GM12874 (cell line): ENCODE measurements at regions not wholly inside any gene's neighbourhood (a gene's known extent, or its start where the extent isn't known, plus 50 kb on each side); places are given as distances from the start of the nearest gene placed in this dataset.

Source experiments
- TF ChIP-seq, protein P1 (sequence below): IDR thresholded peaks from 2 replicates; pipeline ENCODE4 v1.5.1; 2011; ENCODE audit warnings: low read depth, mild to moderate bottlenecking, control low read depth, low read length, moderate library complexity; ENCODE audit not compliant: insufficient read depth

DNA sequence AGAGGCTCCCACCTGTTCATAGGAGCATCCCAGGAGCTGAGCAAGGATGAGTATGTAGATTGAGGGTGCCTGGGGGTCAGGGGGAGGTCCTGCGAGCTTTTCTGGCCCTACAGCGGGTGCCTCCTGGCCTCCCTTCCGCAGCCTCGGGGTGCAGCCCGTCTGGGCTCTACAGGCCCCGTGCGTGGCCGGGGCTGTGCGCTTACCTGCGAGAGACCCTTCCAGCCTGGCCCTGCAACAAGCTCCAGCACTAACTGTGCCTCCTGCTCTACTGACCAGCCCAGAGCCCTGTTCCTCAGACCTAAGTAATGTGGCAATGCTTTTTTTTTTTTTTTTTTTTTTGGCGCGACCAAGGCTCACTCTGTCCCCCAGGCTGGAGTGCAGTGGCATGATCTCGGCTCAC, 1129.1 kb downstream of the BRD1 start:
- TF ChIP-seq, protein P1, sequence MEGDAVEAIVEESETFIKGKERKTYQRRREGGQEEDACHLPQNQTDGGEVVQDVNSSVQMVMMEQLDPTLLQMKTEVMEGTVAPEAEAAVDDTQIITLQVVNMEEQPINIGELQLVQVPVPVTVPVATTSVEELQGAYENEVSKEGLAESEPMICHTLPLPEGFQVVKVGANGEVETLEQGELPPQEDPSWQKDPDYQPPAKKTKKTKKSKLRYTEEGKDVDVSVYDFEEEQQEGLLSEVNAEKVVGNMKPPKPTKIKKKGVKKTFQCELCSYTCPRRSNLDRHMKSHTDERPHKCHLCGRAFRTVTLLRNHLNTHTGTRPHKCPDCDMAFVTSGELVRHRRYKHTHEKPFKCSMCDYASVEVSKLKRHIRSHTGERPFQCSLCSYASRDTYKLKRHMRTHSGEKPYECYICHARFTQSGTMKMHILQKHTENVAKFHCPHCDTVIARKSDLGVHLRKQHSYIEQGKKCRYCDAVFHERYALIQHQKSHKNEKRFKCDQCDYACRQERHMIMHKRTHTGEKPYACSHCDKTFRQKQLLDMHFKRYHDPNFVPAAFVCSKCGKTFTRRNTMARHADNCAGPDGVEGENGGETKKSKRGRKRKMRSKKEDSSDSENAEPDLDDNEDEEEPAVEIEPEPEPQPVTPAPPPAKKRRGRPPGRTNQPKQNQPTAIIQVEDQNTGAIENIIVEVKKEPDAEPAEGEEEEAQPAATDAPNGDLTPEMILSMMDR = no peak

DNA sequence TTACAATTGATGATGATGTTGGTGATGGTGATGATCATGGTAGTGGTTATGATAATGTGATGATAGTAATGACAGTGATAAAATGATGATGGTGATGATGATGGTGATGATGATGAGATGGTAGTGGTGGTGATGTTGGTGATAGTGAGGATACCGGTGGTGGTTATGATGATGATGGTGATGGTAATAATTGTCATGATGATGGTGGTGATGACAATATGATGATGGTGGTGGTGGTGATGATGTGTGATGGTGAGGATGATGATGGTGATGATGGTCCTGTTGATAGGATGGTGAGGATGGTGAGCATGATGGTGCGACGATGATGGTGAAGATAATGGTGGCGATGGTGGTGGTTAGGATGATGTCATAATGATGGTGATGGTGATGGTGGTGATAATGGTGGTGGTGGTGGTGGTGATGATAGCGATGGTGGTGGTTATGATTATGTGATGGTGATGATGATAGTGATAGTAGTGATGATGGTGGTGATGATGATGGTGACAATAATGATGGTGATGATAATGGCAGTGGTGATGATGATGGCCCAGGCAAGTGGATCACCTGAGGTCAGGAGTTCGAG, 1129.9 kb downstream of the BRD1 start:
- TF ChIP-seq, protein P1 = no peak

DNA sequence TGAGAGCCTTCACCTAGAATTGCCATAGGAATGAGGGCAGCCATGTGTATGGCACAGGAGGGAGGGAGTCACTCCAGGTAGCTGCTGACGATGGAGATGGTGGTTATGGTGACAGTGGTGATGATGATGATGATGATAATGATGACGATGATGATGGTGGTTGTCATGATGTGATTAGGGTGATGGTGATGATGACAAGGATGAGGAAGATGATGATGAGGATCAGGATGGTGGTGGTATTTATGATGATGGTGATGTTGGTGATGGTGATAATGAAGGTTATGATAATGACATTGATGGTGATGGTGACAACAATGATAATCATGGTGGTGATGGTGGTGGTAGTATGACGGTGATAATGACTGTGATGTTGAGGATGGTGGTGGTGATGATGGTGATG, 1130.5 kb downstream of the BRD1 start:
- TF ChIP-seq, protein P1 = no peak

DNA sequence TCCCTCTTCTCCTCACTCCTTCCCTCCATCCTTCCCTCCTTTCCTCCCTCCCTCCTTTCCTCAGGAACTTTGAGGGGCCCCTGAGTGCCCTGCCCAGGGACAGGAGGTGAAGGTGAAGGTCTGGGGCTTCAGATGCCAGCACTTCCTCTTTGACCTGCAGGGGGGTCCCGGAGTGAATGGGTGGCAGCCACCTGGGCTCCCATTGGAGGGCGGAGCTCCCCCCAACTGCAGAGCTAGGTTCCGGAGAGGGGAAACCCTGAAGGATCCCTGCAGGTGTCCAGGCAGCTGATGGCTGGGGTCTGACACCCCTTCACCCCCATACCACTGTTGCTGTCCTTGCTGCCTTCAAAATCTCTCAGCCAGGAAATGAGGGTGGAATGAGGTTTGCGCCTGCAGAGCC, 1131.3 kb downstream of the BRD1 start:
- TF ChIP-seq, protein P1 = no peak

DNA sequence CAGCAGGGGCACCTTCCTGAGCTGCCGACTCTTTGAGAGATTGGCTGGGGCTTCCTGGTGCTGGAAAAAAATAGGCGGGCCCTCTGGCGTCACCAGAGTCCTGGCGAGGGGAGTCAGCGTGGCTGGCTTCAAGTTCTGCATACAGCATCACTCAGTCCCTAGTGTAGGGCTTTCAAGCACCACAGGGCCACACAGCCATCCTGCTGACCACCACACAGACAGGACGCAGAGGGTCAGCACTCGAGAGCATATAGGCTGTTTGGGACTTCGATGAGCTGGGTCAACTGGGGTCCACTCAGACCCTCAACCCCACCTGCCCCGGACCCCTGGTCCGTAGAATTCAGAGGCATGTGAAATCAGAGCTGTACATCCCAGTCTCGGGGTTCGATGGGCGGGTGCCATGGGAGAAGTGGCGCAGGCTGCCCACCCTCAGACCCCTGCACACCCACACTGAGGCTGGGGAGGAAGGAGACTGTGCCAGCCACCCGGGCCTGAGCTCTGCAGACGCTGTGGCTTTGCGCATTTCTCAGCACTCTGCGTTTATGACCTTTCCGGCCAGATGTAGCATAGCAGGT, 1131.9 kb downstream of the BRD1 start:
- TF ChIP-seq, protein P1 = no peak

DNA sequence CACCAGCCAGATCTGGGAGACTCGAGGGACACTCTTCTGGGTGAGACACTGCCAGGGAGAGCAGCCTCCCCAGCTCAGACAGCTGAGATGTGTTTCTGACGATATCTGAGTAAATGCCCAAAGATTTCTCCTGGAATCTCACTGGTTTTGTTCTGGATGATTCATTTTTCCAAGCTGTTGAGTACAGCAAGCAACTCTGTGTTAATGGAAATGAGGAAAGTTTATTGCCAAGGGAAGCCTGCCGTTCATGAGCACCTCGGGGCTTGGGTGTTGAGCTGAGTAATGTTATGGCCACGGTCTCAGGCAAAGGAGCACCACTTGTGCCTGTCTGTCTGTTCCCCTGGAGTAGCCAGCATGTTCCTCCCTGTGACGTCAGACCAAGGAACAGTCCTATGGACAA, 1132.4 kb downstream of the BRD1 start:
- TF ChIP-seq, protein P1 = no peak

DNA sequence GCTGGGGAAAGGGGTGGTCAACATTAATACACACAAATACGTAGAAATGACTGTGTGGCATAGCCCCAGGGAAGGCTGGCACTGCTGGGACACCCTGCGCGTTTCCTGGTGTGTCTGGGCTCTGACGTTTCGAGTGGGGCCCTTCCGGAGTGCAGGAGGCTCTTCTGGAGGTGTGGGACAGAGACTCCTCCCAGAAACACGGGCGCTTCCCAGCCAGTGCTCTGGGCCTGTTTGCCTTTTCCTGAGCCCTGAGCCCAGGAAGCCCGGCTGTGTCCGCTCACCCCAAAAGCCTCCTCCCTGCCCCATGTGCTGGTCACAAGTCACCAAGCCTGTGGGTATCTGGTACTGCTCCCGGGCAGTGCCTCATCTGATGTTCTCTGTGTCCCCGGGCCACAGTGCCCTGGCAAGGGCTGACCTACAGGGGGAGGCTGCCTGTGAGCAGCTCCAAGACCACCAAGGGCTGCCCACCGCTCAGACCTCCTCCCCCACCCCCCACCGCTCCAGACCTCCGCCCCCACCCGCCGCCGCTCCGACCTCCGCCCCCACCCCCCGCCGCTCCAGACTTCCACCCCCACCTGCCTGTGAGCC, 1133.3 kb downstream of the BRD1 start:
- TF ChIP-seq, protein P1 = no peak
